ENCODE measurements at regions not wholly inside any gene's neighbourhood (a gene's known extent, or its start where the extent isn't known, plus 50 kb on each side); places are given as distances from the start of the nearest gene placed in this dataset.

DNA sequence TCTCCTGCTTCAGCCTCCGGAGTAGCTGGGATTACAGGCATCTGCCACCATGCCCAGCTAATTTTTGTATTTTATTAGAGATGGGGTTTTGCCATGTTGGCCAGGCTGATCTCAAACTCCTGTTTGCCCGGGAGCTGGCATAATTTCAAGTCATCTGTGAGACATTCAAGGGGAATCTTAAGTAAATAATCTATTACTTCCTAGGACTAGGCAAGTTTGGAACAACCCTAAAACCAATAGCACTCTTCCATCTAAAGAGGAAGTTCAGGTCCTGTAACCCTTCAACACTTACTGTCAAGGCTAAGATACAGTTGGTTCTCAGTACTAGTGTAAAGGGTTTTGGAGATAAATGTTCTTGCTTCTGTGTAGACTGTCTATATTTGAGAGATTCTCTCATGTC is 267.8 kb upstream of the IRAK1BP1 start:
- TF ChIP-seq CTCF (IDR thresholded peaks at IDR 0.05) (no peak), EP300 (IDR thresholded peaks at IDR 0.05; ENCODE audit: low read depth) (no peak), POLR2A (IDR thresholded peaks at IDR 0.05) (no peak), POLR2AphosphoS5 (IDR thresholded peaks at IDR 0.05) (no peak)

Measured in transverse colon (tissue), 4 donors.